HEK293T (cell line): ENCODE measurements at regions not wholly inside any gene's neighbourhood (a gene's known extent, or its start where the extent isn't known, plus 50 kb on each side); places are given as distances from the start of the nearest gene placed in this dataset.

ENCODE experiments used
- BHLHE40 ChIP-seq: fragments of 450-650 bp; IDR thresholded peaks from 2 replicates; pipeline ENCODE4 v1.6.1; 2016; ENCODE audit warnings: mild to moderate bottlenecking, moderate library complexity, borderline replicate concordance
- FOXK2 ChIP-seq: fragments of 450-650 bp; IDR thresholded peaks from 2 replicates; pipeline ENCODE4 v1.6.1; 2016; ENCODE audit warnings: mild to moderate bottlenecking
- FOXM1 ChIP-seq: fragments of 450-650 bp; IDR thresholded peaks from 2 replicates; pipeline ENCODE4 v1.6.1; 2017; ENCODE audit warnings: mild to moderate bottlenecking, borderline replicate concordance
- HDGF ChIP-seq: fragments of 450-650 bp; IDR thresholded peaks from 2 replicates; pipeline ENCODE4 v1.6.1; 2017; ENCODE audit warnings: antibody characterized with exemption, borderline replicate concordance
- LEF1 ChIP-seq: fragments of 450-650 bp; IDR thresholded peaks from 2 replicates; pipeline ENCODE4 v1.6.1; 2017; ENCODE audit warnings: mild to moderate bottlenecking, borderline replicate concordance
- SP1 ChIP-seq: fragments of 450-650 bp; IDR thresholded peaks from 2 replicates; pipeline ENCODE4 v1.6.1; 2017
- TARDBP ChIP-seq: fragments of 450-650 bp; IDR thresholded peaks from 2 replicates; pipeline ENCODE4 v1.6.1; 2016

DNA sequence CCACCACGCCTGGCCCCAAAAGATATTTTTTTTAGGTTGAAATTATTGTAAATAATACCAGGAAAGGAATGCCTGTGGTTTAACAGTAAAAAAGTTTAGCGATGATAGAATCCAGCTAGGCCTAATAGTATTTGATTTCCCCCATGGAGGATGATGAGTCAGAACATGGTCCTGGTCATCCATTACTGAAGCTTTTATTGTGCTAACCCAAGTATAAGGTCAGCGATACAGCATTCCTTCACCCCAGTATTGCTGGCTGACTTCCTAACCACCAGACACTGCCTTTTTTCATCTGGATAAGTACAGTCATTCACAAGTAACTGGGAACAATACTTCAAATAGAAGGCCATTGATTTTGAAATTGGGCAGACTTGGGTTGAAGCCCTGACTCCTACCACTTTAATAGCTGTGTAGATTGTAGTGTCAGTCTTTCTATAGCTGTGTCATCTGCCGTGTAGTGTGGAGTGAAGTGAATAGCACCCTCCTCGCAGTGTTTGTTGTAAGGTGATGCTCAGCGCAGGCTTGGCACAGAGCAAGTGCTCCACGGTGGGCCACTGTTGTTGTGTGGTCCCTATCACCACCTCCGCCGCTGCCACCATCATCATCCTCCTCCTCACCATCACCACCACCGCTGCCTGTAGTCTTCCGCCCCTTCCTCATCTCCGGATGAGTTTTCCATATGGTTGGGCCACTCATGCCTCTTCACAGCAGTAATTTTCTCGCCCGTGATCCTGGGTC, 436.0 kb upstream of the TPM1 start:
- TF ChIP-seq LEF1 (no peak), SP1 (no peak), FOXM1 (no peak), TARDBP (no peak), BHLHE40 (no peak), FOXK2 (no peak), HDGF (no peak)
